Ishikawa (cell line): ENCODE measurements at regions not wholly inside any gene's neighbourhood (a gene's known extent, or its start where the extent isn't known, plus 50 kb on each side); places are given as distances from the start of the nearest gene placed in this dataset.

Source experiments
- CEBPB ChIP-seq: IDR thresholded peaks from 2 replicates; pipeline ENCODE4 v1.6.1; 2012
- CREB1 ChIP-seq: IDR thresholded peaks from 2 replicates; pipeline ENCODE4 v1.6.1; 2012; ENCODE audit warnings: low read depth
- EGR1 ChIP-seq: IDR thresholded peaks from 2 replicates; pipeline ENCODE4 v1.6.1; 2012
- EP300 ChIP-seq: IDR thresholded peaks from 2 replicates; pipeline ENCODE4 v1.6.1; 2012; ENCODE audit warnings: borderline replicate concordance
- FOXM1 ChIP-seq: IDR thresholded peaks from 2 replicates; pipeline ENCODE4 v1.6.1; 2012; ENCODE audit warnings: low read depth, borderline replicate concordance
- MAX ChIP-seq: IDR thresholded peaks from 2 replicates; pipeline ENCODE4 v1.6.1; 2012
- NFIC ChIP-seq: IDR thresholded peaks from 2 replicates; pipeline ENCODE4 v1.6.1; 2012
- RAD21 ChIP-seq: IDR thresholded peaks from 2 replicates; pipeline ENCODE4 v1.6.1; 2012; ENCODE audit warnings: low read depth
- REST ChIP-seq: IDR thresholded peaks from 2 replicates; pipeline ENCODE4 v1.6.1; 2012; ENCODE audit warnings: low read depth, mild to moderate bottlenecking
- TAF1 ChIP-seq: IDR thresholded peaks from 2 replicates; pipeline ENCODE4 v1.6.1; 2012; ENCODE audit warnings: low read depth, mild to moderate bottlenecking
- TCF12 ChIP-seq: IDR thresholded peaks from 2 replicates; pipeline ENCODE4 v1.6.1; 2012; ENCODE audit warnings: low read depth
- TEAD4 ChIP-seq: IDR thresholded peaks from 2 replicates; pipeline ENCODE4 v1.6.1; 2012
- USF1 ChIP-seq: IDR thresholded peaks from 2 replicates; pipeline ENCODE4 v1.6.1; 2012
- YY1 ChIP-seq: IDR thresholded peaks from 2 replicates; pipeline ENCODE4 v1.6.1; 2012; ENCODE audit warnings: low read depth
- ZBTB7A ChIP-seq: IDR thresholded peaks from 2 replicates; pipeline ENCODE4 v1.6.1; 2012; ENCODE audit warnings: low read depth

GRCh38 chr11:71316701-71317100 is 64.3 kb upstream of the SHANK2 start:
- TF ChIP-seq MAX (no peak), FOXM1 (no peak), CEBPB (no peak), RAD21 (no peak), YY1 (no peak), TEAD4 (no peak), EGR1 (no peak), ZBTB7A (no peak), REST (no peak)

- TF ChIP-seq EP300, result no peak
- no peak for TF ChIP-seq TAF1
- no peak for TF ChIP-seq REST
- no peak for TF ChIP-seq USF1
- TF ChIP-seq MAX, result no peak
- no peak for TF ChIP-seq TCF12
- TF ChIP-seq RAD21, result no peak
- TF ChIP-seq YY1, result no peak
- TF ChIP-seq CREB1, result no peak
- TF ChIP-seq FOXM1, result no peak
- no peak for TF ChIP-seq NFIC
- no peak for TF ChIP-seq ZBTB7A
- TF ChIP-seq EGR1, result no peak
- TF ChIP-seq TEAD4, result no peak
- no peak for TF ChIP-seq CEBPB
Observed at GRCh38 chr11:71311928-71312510, 59.6 kb upstream of the SHANK2 start.

GRCh38 chr11:71311176-71311925 is 59.0 kb upstream of the SHANK2 start:
- TF ChIP-seq USF1, result no peak
- no peak for TF ChIP-seq YY1
- TF ChIP-seq CEBPB, result no peak
- no peak for TF ChIP-seq CREB1
- no peak for TF ChIP-seq RAD21
- no peak for TF ChIP-seq ZBTB7A
- TF ChIP-seq TAF1, result no peak
- no peak for TF ChIP-seq EP300
- no peak for TF ChIP-seq REST
- no peak for TF ChIP-seq EGR1
- no peak for TF ChIP-seq TEAD4
- TF ChIP-seq MAX, result no peak
- no peak for TF ChIP-seq NFIC
- TF ChIP-seq TCF12, result no peak
- no peak for TF ChIP-seq FOXM1
